Fibroblast of mammary gland (primary cell): ENCODE measurements at regions not wholly inside any gene's neighbourhood (a gene's known extent, or its start where the extent isn't known, plus 50 kb on each side); places are given as distances from the start of the nearest gene placed in this dataset.

Source experiments
- DNase-seq: peaks from one replicate; pipeline ENCODE4 v3.0.0-alpha.2; 2010; ENCODE audit warnings: low read depth
- H3K4me3 ChIP-seq: 2 replicates; pipeline ENCODE4 v1.5.1; 2011; ENCODE audit warnings: low read depth, mild to moderate bottlenecking, low read length, moderate library complexity; ENCODE audit not compliant: control insufficient read depth
- TF ChIP-seq, protein P1 (sequence below): conservative IDR thresholded peaks from 2 replicates; pipeline ENCODE4 v1.5.1; 2011; ENCODE audit warnings: low read depth, low read length, inconsistent platforms; ENCODE audit not compliant: control insufficient read depth, insufficient read depth

DNA sequence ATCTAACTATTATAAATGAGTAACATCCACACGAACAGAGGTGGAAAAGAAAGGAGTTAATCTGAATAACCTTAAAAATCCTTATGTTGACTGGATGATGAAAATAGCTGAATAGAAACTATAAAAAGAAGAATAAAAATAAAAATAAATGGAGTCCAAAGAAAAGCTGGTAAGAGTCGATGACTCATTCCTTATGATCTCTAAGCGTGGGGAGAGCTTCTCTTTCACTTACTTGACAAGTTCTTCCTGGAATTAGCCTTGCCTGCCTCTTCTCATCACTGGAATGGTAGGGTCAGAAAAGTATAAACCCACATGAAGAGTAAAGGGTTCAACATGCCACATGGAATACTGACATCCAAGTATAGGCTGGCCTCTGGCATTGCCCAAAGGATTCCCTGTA is 477.0 kb upstream of the RGMB start:
- no peak overlapping the region for H3K4me3 ChIP-seq
- DNase-seq: peak; percentile 65
- TF ChIP-seq, protein P1, sequence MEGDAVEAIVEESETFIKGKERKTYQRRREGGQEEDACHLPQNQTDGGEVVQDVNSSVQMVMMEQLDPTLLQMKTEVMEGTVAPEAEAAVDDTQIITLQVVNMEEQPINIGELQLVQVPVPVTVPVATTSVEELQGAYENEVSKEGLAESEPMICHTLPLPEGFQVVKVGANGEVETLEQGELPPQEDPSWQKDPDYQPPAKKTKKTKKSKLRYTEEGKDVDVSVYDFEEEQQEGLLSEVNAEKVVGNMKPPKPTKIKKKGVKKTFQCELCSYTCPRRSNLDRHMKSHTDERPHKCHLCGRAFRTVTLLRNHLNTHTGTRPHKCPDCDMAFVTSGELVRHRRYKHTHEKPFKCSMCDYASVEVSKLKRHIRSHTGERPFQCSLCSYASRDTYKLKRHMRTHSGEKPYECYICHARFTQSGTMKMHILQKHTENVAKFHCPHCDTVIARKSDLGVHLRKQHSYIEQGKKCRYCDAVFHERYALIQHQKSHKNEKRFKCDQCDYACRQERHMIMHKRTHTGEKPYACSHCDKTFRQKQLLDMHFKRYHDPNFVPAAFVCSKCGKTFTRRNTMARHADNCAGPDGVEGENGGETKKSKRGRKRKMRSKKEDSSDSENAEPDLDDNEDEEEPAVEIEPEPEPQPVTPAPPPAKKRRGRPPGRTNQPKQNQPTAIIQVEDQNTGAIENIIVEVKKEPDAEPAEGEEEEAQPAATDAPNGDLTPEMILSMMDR: no peak

GRCh38 chr5:98299435-98299834 is 474.0 kb upstream of the RGMB start:
- H3K4me3 ChIP-seq: no peak overlapping the region
- TF ChIP-seq, protein P1: no peak
- DNase-seq: no peak

DNA sequence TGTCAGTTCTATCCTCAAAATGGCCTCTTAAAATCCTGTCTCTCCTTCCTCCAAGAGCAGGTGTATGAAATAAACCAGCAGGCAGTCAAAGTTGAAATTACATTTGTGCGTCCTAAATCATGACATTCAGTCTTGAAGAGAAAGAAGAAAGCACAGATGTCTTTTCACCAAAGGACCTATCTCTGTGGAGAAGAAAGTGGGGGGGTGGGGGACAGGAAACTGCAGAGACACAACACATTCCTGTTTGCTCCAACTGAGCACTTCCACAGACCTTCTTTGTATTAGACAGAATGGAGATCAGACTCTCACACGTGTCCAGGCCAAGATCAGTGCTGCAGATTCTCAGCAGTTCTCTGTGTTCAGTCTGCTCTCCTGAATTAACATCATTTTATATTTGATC is 471.9 kb upstream of the RGMB start:
- H3K4me3 ChIP-seq: no peak overlapping the region
- TF ChIP-seq, protein P1: no peak
- DNase-seq: no peak

DNA sequence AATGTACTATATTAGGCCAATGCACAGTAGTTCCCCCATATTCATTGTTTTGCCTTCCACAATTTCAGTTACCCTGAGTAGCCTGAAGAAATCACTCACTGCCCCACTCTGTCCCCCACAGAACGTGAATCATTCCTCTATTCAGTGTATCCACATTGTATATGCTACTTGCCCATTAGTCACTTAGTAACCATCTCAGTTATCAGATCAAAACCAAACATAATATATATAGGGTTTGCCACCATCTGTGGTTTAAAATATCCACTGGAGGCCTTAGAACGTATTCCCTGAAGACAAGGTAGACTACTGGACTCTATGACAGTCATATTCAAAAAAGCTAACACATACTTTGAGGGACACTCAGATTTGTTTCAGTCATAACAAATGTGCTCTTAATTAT is 465.7 kb upstream of the RGMB start:
- DNase-seq: peak; percentile 81
- no peak overlapping the region for H3K4me3 ChIP-seq
- TF ChIP-seq, protein P1: no peak

GRCh38 chr5:98308231-98308630 is 465.2 kb upstream of the RGMB start:
- TF ChIP-seq, protein P1: no peak
- peak; percentile 45 for DNase-seq
- no peak overlapping the region for H3K4me3 ChIP-seq

GRCh38 chr5:98308960-98309359 is 464.5 kb upstream of the RGMB start:
- no peak overlapping the region for H3K4me3 ChIP-seq
- DNase-seq: peak; percentile 31

More at GRCh38 chr5:98308960-98309359, 464.5 kb upstream of the RGMB start:
- TF ChIP-seq, protein P1: no peak
